ENCODE measurements at regions not wholly inside any gene's neighbourhood (a gene's known extent, or its start where the extent isn't known, plus 50 kb on each side); places are given as distances from the start of the nearest gene placed in this dataset.

GRCh38 chr5:27434335-27434734 is 395.9 kb upstream of the CDH9 start:
- TF ChIP-seq CTCF (IDR thresholded peaks at IDR 0.05): no peak
- TF ChIP-seq POLR2A (IDR thresholded peaks at IDR 0.05): no peak

Data from testis (tissue), 2 donors.